ENCODE measurements at regions not wholly inside any gene's neighbourhood (a gene's known extent, or its start where the extent isn't known, plus 50 kb on each side); places are given as distances from the start of the nearest gene placed in this dataset.
"Not testable (repeated sequence)": the region's sequence is repeated elsewhere in the genome, so short reads cannot be mapped to it uniquely, and the experiment has no call there.

DNA sequence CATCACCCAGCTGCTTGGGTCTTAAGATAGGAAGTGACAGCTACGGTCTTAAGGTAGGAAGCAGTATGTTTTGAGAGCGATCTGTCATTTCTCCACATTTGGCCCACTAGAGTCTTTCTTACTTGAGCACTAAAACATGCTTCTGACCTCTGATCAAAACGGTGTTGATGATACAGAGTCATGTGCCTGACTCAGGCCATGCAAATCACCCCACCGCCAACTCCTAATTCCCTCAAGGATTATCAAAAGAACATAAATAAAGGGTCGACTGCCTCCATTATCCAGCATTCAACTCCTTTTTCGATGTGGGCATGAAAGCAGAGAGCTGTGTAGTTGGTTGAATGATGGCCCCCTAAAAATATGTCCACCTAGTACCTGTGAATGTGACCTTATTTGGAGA lies 201.7 kb upstream of the PROK2 start:
- Mint-ChIP-seq H3K27ac (ENCODE audit: unreplicated experiment) (no peak overlapping the region), H3K4me3 (ENCODE audit: unreplicated experiment) (no peak overlapping the region), H3K9me3 (ENCODE audit: unreplicated experiment) (peaks cover 4% of the 10 kb centered on the region), H3K4me1 (ENCODE audit: unreplicated experiment) (no peaks in the 10 kb centered on the region), H3K36me3 (ENCODE audit: unreplicated experiment) (no peaks in the 10 kb centered on the region), H3K27me3 (ENCODE audit: unreplicated experiment) (peaks cover 5% of the 10 kb centered on the region)
- no peak for DNase-seq (ENCODE audit: extremely low spot score, unreplicated experiment)
- TF ChIP-seq, protein P1, sequence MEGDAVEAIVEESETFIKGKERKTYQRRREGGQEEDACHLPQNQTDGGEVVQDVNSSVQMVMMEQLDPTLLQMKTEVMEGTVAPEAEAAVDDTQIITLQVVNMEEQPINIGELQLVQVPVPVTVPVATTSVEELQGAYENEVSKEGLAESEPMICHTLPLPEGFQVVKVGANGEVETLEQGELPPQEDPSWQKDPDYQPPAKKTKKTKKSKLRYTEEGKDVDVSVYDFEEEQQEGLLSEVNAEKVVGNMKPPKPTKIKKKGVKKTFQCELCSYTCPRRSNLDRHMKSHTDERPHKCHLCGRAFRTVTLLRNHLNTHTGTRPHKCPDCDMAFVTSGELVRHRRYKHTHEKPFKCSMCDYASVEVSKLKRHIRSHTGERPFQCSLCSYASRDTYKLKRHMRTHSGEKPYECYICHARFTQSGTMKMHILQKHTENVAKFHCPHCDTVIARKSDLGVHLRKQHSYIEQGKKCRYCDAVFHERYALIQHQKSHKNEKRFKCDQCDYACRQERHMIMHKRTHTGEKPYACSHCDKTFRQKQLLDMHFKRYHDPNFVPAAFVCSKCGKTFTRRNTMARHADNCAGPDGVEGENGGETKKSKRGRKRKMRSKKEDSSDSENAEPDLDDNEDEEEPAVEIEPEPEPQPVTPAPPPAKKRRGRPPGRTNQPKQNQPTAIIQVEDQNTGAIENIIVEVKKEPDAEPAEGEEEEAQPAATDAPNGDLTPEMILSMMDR (IDR thresholded peaks at IDR 0.05), result no peak

DNA sequence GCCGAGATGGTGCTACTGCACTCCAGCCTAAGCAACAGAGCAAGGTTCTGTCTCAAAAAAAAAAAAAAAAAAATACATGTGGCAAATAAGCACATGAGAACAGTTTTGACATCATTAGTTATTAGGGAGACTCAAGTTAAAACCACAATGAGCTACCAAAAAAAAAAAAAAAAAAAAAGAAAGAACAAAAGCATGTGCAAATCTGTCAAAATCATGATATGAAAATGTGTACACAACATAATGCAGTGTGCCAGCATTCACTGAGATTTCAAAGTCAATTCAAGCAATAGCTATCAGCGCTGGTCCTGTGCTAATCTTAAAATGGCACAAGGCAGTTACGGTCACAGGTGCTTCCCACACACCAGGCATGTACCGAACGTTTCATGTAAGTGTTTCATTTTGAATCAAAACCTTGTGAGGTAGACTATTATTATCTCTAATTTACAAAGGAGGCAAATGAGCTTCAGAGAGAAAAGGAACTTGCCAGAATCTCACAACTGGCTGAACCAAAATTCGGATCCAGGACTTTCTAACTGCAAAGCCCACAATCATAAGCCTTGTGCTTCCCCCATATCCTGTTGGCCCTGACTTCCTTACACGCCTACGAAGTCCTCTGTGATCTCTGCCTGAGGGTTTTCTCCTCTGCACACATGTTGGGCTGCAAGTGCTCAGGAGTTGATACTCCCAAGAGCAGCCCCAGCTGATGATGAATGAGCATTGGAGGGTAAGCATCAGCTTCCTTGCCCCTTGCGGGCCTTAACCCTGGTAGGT lies 200.1 kb upstream of the PROK2 start:
- Mint-ChIP-seq H3K9me3 (ENCODE audit: unreplicated experiment) (no peaks in the 10 kb centered on the region), H3K4me3 (ENCODE audit: unreplicated experiment) (no peak overlapping the region), H3K27me3 (ENCODE audit: unreplicated experiment) (peaks cover 17% of the 10 kb centered on the region), H3K27ac (ENCODE audit: unreplicated experiment) (no peak overlapping the region), H3K4me1 (ENCODE audit: unreplicated experiment) (no peaks in the 10 kb centered on the region), H3K36me3 (ENCODE audit: unreplicated experiment) (no peaks in the 10 kb centered on the region)
- DNase-seq (ENCODE audit: extremely low spot score, unreplicated experiment), result no peak
- TF ChIP-seq, protein P1 (IDR thresholded peaks at IDR 0.05), result no peak

DNA sequence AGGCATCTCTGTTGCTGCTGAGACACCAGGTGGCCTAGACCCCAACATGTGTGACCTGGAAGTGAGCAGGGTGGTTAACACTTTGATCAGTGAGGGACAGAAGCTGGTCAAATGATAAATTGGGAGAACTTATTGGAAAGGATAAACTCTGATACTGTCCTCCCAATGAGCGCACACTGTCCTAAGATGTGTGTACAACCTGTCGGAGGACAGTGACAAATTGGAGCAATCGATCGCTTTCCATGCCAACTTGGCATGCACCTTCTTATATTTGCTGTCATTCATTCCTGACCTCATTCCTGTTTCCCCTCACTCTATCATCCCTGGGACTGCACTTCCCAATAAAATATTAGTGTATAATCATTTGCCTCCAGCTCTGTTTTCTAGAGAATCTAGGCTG lies 198.7 kb upstream of the PROK2 start:
- H3K27me3 Mint-ChIP-seq (ENCODE audit: unreplicated experiment), result peaks cover 25% of the 10 kb centered on the region
- DNase-seq (ENCODE audit: extremely low spot score, unreplicated experiment), result no peak
- no peaks in the 10 kb centered on the region for H3K9me3 Mint-ChIP-seq (ENCODE audit: unreplicated experiment)
- no peak overlapping the region for H3K27ac Mint-ChIP-seq (ENCODE audit: unreplicated experiment)
- no peak overlapping the region for H3K4me3 Mint-ChIP-seq (ENCODE audit: unreplicated experiment)
- no peaks in the 10 kb centered on the region for H3K4me1 Mint-ChIP-seq (ENCODE audit: unreplicated experiment)
- TF ChIP-seq, protein P1 (IDR thresholded peaks at IDR 0.05), result no peak
- no peaks in the 10 kb centered on the region for H3K36me3 Mint-ChIP-seq (ENCODE audit: unreplicated experiment)

DNA sequence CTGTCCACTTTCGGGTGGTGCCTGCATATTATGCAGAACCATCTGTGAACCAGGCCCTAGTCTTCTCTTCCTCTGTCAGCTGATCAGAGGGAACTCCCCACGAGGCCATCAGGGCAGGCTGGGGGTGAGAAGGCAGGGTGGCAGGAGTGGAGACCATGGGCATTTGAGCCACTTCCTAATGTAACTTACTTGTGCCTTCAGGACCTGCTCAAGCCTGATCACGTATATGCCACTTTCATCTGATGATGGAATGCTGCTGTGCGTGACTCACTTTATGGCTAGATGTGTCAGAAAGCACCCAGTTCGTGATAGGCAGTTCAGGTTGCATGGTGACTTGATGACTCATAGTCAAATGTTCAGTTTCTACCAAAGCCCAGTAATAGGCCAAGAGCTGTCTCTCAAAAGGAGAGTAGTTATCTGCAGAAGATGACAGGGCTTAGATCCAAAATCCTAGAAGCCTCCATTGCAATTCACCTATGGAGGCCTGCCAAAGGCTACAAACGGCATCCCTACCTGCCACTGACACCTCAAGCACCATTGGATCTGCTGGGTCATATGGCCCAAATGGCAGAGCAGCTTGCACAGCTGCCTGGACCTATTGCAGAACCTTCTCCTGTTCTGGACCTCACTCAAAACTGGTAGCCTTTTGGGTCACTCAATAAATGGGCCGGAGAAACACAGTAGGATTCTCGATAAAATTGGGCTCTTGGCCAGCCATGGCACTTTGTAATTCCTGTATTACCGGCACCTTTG lies 197.7 kb upstream of the PROK2 start:
- not testable (repeated sequence) for H3K27ac Mint-ChIP-seq (ENCODE audit: unreplicated experiment); H3K4me3 Mint-ChIP-seq (ENCODE audit: unreplicated experiment); H3K36me3 Mint-ChIP-seq (ENCODE audit: unreplicated experiment); H3K9me3 Mint-ChIP-seq (ENCODE audit: unreplicated experiment); H3K4me1 Mint-ChIP-seq (ENCODE audit: unreplicated experiment); DNase-seq (ENCODE audit: extremely low spot score, unreplicated experiment)
- peaks cover 33% of the 10 kb centered on the region for H3K27me3 Mint-ChIP-seq (ENCODE audit: unreplicated experiment)

DNA sequence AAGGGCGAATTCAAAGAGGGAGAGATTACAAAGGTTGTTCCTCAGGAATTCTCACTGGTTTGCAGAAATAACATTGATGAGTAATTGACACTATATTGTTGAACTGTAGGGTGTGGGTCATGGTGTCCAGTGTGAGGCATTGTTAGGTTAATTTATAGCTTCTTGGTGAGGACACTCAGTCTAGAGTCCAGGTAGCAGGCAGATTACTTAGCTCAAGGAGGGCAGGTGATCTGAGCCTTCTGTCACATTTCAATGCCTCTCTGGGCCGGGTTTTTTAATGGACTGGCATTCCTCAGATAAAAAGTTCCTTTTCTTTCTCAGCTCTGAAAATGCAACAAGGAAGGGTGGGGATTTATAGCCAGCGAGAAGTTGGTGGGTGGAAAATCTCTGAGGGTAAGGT lies 194.2 kb upstream of the PROK2 start:
- Mint-ChIP-seq H3K9me3 (ENCODE audit: unreplicated experiment) (no peaks in the 10 kb centered on the region), H3K36me3 (ENCODE audit: unreplicated experiment) (no peaks in the 10 kb centered on the region), H3K27ac (ENCODE audit: unreplicated experiment) (no peak overlapping the region), H3K4me3 (ENCODE audit: unreplicated experiment) (no peak overlapping the region), H3K27me3 (ENCODE audit: unreplicated experiment) (peaks cover 59% of the 10 kb centered on the region), H3K4me1 (ENCODE audit: unreplicated experiment) (no peaks in the 10 kb centered on the region)
- TF ChIP-seq, protein P1 (IDR thresholded peaks at IDR 0.05), result no peak
- no peak for DNase-seq (ENCODE audit: extremely low spot score, unreplicated experiment)

Measured in osteocyte (in vitro differentiated cells).